ENCODE measurements at regions not wholly inside any gene's neighbourhood (a gene's known extent, or its start where the extent isn't known, plus 50 kb on each side); places are given as distances from the start of the nearest gene placed in this dataset.

- no peak overlapping the region for H3K4me3 Mint-ChIP-seq
- H3K27me3 Mint-ChIP-seq (ENCODE audit: insufficient read depth) = peaks cover 4% of the 10 kb centered on the region
- DNase-seq (ENCODE audit: low spot score) = no peak
- intact Hi-C loops (cut with micrococcal nuclease) = no loop called here
- H3K9me3 Mint-ChIP-seq = no peaks in the 10 kb centered on the region
- no peaks in the 10 kb centered on the region for H3K4me1 Mint-ChIP-seq (ENCODE audit: low read depth)
- H3K27ac Mint-ChIP-seq = no peak overlapping the region
- H3K36me3 Mint-ChIP-seq (ENCODE audit: low read depth) = no peaks in the 10 kb centered on the region
Observed at GRCh38 chr3:194854659-194855390, 169.1 kb downstream of the FAM43A start.

- Mint-ChIP-seq H3K27ac (no peak overlapping the region), H3K9me3 (no peaks in the 10 kb centered on the region), H3K4me1 (ENCODE audit: low read depth) (no peaks in the 10 kb centered on the region), H3K36me3 (ENCODE audit: low read depth) (no peaks in the 10 kb centered on the region), H3K27me3 (ENCODE audit: insufficient read depth) (peaks cover 4% of the 10 kb centered on the region), H3K4me3 (no peak overlapping the region)
- intact Hi-C loops (cut with micrococcal nuclease) = no loop called here
- DNase-seq (ENCODE audit: low spot score) = no peak
Observed at GRCh38 chr3:194856296-194856695, 170.6 kb downstream of the FAM43A start.

DNA sequence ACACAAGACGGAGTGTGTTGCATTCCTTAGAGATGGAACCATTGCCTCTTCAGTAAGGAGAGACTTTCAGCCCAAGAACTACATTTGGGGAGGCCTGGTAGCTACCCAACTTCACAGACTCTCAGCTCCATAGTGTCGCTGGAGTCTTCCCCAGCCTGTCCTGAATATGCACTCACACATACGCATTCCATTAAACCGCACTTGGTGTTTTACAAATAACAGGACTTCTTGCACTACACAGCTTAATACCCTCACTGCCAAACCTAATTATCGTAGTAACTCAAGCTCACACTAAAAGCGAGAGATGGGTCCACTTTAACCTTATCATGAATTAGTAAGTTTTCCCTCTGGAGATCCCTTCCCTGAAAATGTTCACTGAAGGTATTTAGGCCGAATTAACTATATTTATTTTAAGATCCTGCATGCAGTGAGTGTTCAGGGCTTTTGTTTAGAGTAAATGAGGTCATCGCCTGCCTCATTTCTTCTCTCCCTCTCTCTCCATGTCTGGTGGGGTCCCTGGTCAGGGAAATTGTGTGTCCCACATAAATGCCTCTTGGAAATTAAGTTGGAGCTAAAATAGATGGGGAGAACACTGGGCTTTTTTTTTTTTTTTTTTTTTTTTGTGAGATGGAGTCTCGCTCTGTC is 171.9 kb downstream of the FAM43A start:
- no peak overlapping the region for H3K4me3 Mint-ChIP-seq
- intact Hi-C loops (cut with micrococcal nuclease) = no loop called here
- no peak overlapping the region for H3K27ac Mint-ChIP-seq
- no peak for DNase-seq (ENCODE audit: low spot score)
- H3K27me3 Mint-ChIP-seq (ENCODE audit: insufficient read depth) = peaks cover 6% of the 10 kb centered on the region
- H3K9me3 Mint-ChIP-seq = no peaks in the 10 kb centered on the region
- H3K4me1 Mint-ChIP-seq (ENCODE audit: low read depth) = no peaks in the 10 kb centered on the region
- H3K36me3 Mint-ChIP-seq (ENCODE audit: low read depth) = no peaks in the 10 kb centered on the region

GRCh38 chr3:194858382-194858781 is 172.7 kb downstream of the FAM43A start:
- DNase-seq (ENCODE audit: low spot score) = no peak
- Mint-ChIP-seq H3K27ac (no peak overlapping the region), H3K4me1 (ENCODE audit: low read depth) (no peaks in the 10 kb centered on the region), H3K9me3 (no peaks in the 10 kb centered on the region), H3K4me3 (no peak overlapping the region), H3K36me3 (ENCODE audit: low read depth) (no peaks in the 10 kb centered on the region), H3K27me3 (ENCODE audit: insufficient read depth) (peaks cover 12% of the 10 kb centered on the region)
- intact Hi-C loops (cut with micrococcal nuclease) = no loop called here

DNA sequence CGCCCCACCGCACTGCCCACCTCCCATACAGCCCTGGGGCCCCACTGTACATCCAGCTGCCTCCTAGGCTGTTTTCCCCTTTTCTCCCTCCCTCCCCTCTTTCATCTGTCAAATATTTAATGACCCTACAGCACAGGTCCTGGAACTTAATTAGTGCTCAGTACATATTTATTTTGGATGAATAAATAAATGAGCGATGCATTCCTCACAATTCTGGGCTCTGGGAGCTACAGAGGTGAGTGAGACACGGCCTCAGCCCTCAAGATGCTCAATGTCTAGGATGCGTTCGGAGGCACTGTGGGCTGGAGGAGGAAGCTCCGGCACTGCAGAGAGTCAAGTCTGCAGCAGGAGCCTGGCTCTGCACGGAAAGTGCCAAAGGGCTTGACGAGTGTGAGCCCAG is 175.0 kb downstream of the FAM43A start:
- H3K4me3 Mint-ChIP-seq = no peak overlapping the region
- no peaks in the 10 kb centered on the region for H3K4me1 Mint-ChIP-seq (ENCODE audit: low read depth)
- no peak overlapping the region for H3K27ac Mint-ChIP-seq
- H3K36me3 Mint-ChIP-seq (ENCODE audit: low read depth) = no peaks in the 10 kb centered on the region
- DNase-seq (ENCODE audit: low spot score) = no peak
- H3K9me3 Mint-ChIP-seq = no peaks in the 10 kb centered on the region
- H3K27me3 Mint-ChIP-seq (ENCODE audit: insufficient read depth) = peaks cover 15% of the 10 kb centered on the region
- intact Hi-C loops (cut with micrococcal nuclease) = no loop called here

GRCh38 chr3:194861375-194861774 is 175.7 kb downstream of the FAM43A start:
- Mint-ChIP-seq H3K27ac (no peak overlapping the region), H3K4me3 (no peak overlapping the region), H3K27me3 (ENCODE audit: insufficient read depth) (peaks cover 15% of the 10 kb centered on the region), H3K36me3 (ENCODE audit: low read depth) (no peaks in the 10 kb centered on the region), H3K9me3 (no peaks in the 10 kb centered on the region), H3K4me1 (ENCODE audit: low read depth) (no peaks in the 10 kb centered on the region)
- DNase-seq (ENCODE audit: low spot score) = no peak
- intact Hi-C loops (cut with micrococcal nuclease) = no loop called here

DNA sequence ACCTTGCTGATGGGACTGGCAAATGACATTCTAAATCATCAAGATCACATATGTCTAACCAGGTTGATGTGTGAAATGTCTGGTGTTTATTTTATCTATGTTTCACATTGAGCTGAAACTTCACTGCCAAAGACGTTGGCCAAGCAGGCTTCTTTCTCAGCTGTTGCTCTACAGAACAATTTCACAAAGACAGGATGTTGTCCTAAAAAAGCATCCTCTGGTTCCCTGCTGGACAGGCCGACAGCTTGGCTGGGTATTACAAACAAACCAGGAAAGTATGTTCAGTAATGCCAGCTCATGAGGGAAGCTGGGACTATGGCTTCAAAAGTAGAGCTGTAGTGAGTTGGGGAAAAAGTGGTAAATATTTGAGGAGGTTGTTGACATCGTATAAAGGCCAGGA is 179.4 kb downstream of the FAM43A start:
- no peak overlapping the region for H3K27ac Mint-ChIP-seq

DNA sequence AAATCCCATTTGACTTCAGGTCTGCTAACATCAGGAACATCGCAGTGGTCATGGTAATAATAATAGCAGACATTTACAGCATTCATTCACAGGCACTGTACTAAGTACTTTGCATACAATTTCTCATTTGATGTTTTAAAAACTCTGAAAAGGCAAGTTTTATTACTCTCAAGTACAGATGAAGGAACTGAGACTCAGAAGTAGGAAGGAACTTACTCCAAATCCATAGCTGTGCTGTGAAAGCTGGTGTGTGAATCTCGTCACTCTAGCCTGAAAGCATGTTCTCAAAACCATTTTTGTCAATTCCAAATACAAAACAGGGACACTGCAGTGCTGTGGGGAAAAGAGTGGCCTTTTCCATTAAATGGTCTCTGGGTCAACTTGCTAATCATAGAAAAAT is 179.9 kb downstream of the FAM43A start:
- peaks cover 21% of the 10 kb centered on the region for H3K27me3 Mint-ChIP-seq (ENCODE audit: insufficient read depth)
- H3K4me1 Mint-ChIP-seq (ENCODE audit: low read depth) = no peaks in the 10 kb centered on the region
- H3K27ac Mint-ChIP-seq = no peak overlapping the region
- intact Hi-C loops (cut with micrococcal nuclease) = no loop called here
- no peaks in the 10 kb centered on the region for H3K36me3 Mint-ChIP-seq (ENCODE audit: low read depth)
- no peak for DNase-seq (ENCODE audit: low spot score)
- no peak overlapping the region for H3K4me3 Mint-ChIP-seq
- no peaks in the 10 kb centered on the region for H3K9me3 Mint-ChIP-seq

More for the DNA sequence above, 179.4 kb downstream of the FAM43A start:
- H3K36me3 Mint-ChIP-seq (ENCODE audit: low read depth) = no peaks in the 10 kb centered on the region
- H3K4me1 Mint-ChIP-seq (ENCODE audit: low read depth) = no peaks in the 10 kb centered on the region
- intact Hi-C loops (cut with micrococcal nuclease) = no loop called here
- DNase-seq (ENCODE audit: low spot score) = no peak
- H3K27me3 Mint-ChIP-seq (ENCODE audit: insufficient read depth) = peaks cover 21% of the 10 kb centered on the region
- no peak overlapping the region for H3K4me3 Mint-ChIP-seq
- H3K9me3 Mint-ChIP-seq = no peaks in the 10 kb centered on the region

GRCh38 chr3:194866236-194866635 is 180.6 kb downstream of the FAM43A start:
- Mint-ChIP-seq H3K27ac (no peak overlapping the region), H3K9me3 (no peaks in the 10 kb centered on the region), H3K27me3 (ENCODE audit: insufficient read depth) (peaks cover 21% of the 10 kb centered on the region), H3K4me1 (ENCODE audit: low read depth) (no peaks in the 10 kb centered on the region), H3K4me3 (no peak overlapping the region), H3K36me3 (ENCODE audit: low read depth) (no peaks in the 10 kb centered on the region)
- no peak for DNase-seq (ENCODE audit: low spot score)
- intact Hi-C loops (cut with micrococcal nuclease) = no loop called here

GRCh38 chr3:194867270-194867983 is 181.7 kb downstream of the FAM43A start:
- Mint-ChIP-seq H3K4me1 (ENCODE audit: low read depth) (no peaks in the 10 kb centered on the region), H3K36me3 (ENCODE audit: low read depth) (no peaks in the 10 kb centered on the region), H3K9me3 (no peaks in the 10 kb centered on the region), H3K27ac (no peak overlapping the region), H3K4me3 (no peak overlapping the region), H3K27me3 (ENCODE audit: insufficient read depth) (peaks cover 19% of the 10 kb centered on the region)
- intact Hi-C loops (cut with micrococcal nuclease) = no loop called here
- no peak for DNase-seq (ENCODE audit: low spot score)

- no peak for DNase-seq (ENCODE audit: low spot score)
- no peaks in the 10 kb centered on the region for H3K9me3 Mint-ChIP-seq
- intact Hi-C loops (cut with micrococcal nuclease) = no loop called here
- H3K4me1 Mint-ChIP-seq (ENCODE audit: low read depth) = no peaks in the 10 kb centered on the region
- H3K27me3 Mint-ChIP-seq (ENCODE audit: insufficient read depth) = peaks cover 13% of the 10 kb centered on the region
- no peaks in the 10 kb centered on the region for H3K36me3 Mint-ChIP-seq (ENCODE audit: low read depth)
- no peak overlapping the region for H3K27ac Mint-ChIP-seq
- no peak overlapping the region for H3K4me3 Mint-ChIP-seq
Observed at GRCh38 chr3:194868831-194869230, 183.1 kb downstream of the FAM43A start.

DNA sequence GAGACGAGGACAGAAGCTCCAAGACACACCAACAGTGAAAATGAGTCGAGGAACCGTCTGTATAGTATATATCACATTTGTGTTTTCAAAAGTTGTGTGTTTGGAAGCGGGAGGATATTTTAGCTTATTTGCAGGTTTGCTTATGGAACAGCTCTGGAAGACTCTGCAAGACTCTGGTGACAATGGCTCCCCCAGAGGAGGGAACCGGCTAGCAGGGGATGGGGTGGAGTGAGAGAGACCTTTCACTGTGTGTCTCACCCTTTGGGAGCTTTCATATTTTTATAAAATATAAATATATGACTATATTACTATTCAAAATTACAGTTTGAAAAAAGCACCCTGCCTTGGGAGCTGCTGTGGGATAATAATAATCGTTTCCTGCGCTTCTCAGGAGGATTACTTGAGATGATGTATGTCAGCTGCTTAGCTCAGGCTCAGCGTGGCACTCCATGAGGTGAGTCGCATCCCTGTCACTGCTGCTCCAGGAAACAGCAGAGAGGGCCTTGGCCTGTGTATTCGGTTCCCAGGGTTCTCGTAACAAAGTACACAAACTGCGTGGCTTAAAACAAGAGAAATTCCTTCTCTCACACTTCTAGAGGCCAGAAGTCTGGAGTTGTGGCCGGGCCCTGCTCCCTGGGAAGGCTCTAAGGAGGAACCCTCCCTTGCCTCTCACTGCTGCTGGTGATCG is 183.9 kb downstream of the FAM43A start:
- Mint-ChIP-seq H3K27me3 (ENCODE audit: insufficient read depth) (peaks cover 13% of the 10 kb centered on the region), H3K4me1 (ENCODE audit: low read depth) (no peaks in the 10 kb centered on the region), H3K4me3 (no peak overlapping the region), H3K36me3 (ENCODE audit: low read depth) (no peaks in the 10 kb centered on the region), H3K27ac (no peak overlapping the region), H3K9me3 (no peaks in the 10 kb centered on the region)
- intact Hi-C loops (cut with micrococcal nuclease) = no loop called here
- no peak for DNase-seq (ENCODE audit: low spot score)
